CD4-positive, alpha-beta T cell (primary cell): ENCODE measurements at regions not wholly inside any gene's neighbourhood (a gene's known extent, or its start where the extent isn't known, plus 50 kb on each side); places are given as distances from the start of the nearest gene placed in this dataset.

ENCODE experiments used
- ATAC-seq: fragments of 200-7000 bp; cut with Tn5 transposase; one replicate; pipeline ENCODE4 v1.10.0; 2022; ENCODE audit warnings: mild to moderate bottlenecking; ENCODE audit not compliant: poor library complexity
- CTCF ChIA-PET: fragments of 350-600 bp; sonication (Branson Sonifier 250); formaldehyde crosslinking; loops from one replicate; lab custom pipeline; 2021; ENCODE audit warnings: antibody characterized with exemption, inconsistent platforms; lab: Charles Lee
- POLR2A ChIA-PET: fragments of 350-600 bp; sonication (Branson Sonifier 250); formaldehyde crosslinking; loops from one replicate; lab custom pipeline; 2021; ENCODE audit warnings: antibody characterized with exemption, inconsistent platforms; lab: Charles Lee
- DNase-seq, 14 experiments: peaks; one replicate each; pipeline ENCODE4 v3.0.0-alpha.2; 2013 to 2020; ENCODE audit warnings: mixed read lengths in 2 of 14
- H3K27ac ChIP-seq, 2 donors: one replicate each; pipeline versions ENCODE4 v1.5.1 to v1.7.0; 2013; ENCODE audit warnings: low read length in 2 of 2, low read depth in 1 of 2, mild to moderate bottlenecking in 1 of 2
- H3K27me3 ChIP-seq, 2 experiments: 1 replicate in 1 of 2; 2 replicates in 1 of 2; pipeline versions ENCODE4 v1.6.1 to v1.7.0; 2013; ENCODE audit warnings: low read length in 2 of 2, control low read depth in 1 of 2, mild to moderate bottlenecking in 1 of 2, moderate library complexity in 1 of 2; ENCODE audit not compliant: insufficient read depth in 2 of 2, control insufficient read depth in 1 of 2
- H3K36me3 ChIP-seq: one replicate; pipeline ENCODE4 v1.6.1; 2013; ENCODE audit warnings: low read length, control low read depth; ENCODE audit not compliant: insufficient read depth
- H3K4me1 ChIP-seq: one replicate; pipeline ENCODE4 v1.6.1; 2013; ENCODE audit warnings: low read length, control low read depth; ENCODE audit not compliant: insufficient read depth
- H3K4me3 ChIP-seq: one replicate; pipeline ENCODE4 v1.5.1; 2013; ENCODE audit warnings: mild to moderate bottlenecking, low read length, moderate library complexity
- H3K9me3 ChIP-seq, 2 experiments: 1 replicate in 1 of 2; 2 replicates in 1 of 2; pipeline versions ENCODE4 v1.6.1 to v1.7.0; 2013; ENCODE audit warnings: low read length in 2 of 2, mild to moderate bottlenecking in 2 of 2, control low read depth in 1 of 2, moderate library complexity in 1 of 2; ENCODE audit not compliant: control insufficient read depth in 1 of 2, insufficient read depth in 1 of 2
- H3K27ac Mint-ChIP-seq: one replicate; pipeline ENCODE4 v1.8.0; 2020; ENCODE audit warnings: mixed read lengths
- H3K27me3 Mint-ChIP-seq: one replicate; pipeline ENCODE4 v1.8.0; 2021; ENCODE audit warnings: mixed read lengths
- H3K36me3 Mint-ChIP-seq: one replicate; pipeline ENCODE4 v1.8.0; 2021; ENCODE audit warnings: low read depth, mixed read lengths
- H3K4me1 Mint-ChIP-seq: one replicate; pipeline ENCODE4 v1.8.0; 2021; ENCODE audit warnings: low read depth, mixed read lengths
- H3K4me3 Mint-ChIP-seq: one replicate; pipeline ENCODE4 v1.8.0; 2020; ENCODE audit warnings: mild to moderate bottlenecking, mixed read lengths
- H3K9me3 Mint-ChIP-seq: one replicate; pipeline ENCODE4 v1.8.0; 2020; ENCODE audit warnings: mixed read lengths
- CTCF ChIP-seq: fragments of 200-600 bp; IDR thresholded peaks from one replicate; pipeline ENCODE4 v1.8.0; 2022; ENCODE audit warnings: antibody characterized with exemption, mild to moderate bottlenecking
- intact Hi-C, 2 experiments: fragments of 100-400 bp; cut with DNase I in 1 of 2; cut with micrococcal nuclease in 1 of 2; formaldehyde crosslinking; loops; one replicate each; pipeline versions ENCODE4 v1.15.1 to v1.9.0; 2023 to 2025; cut with DNase I, micrococcal nuclease

- Mint-ChIP-seq H3K36me3 (no peaks in the 10 kb centered on the region), H3K4me1 (no peaks in the 10 kb centered on the region), H3K27me3 (no peaks in the 10 kb centered on the region), H3K9me3 (no peaks in the 10 kb centered on the region), H3K27ac (no peak overlapping the region), H3K4me3 (no peak overlapping the region)
- no peak for TF ChIP-seq CTCF
- ATAC-seq (no peak), DNase-seq (no peak)
- H3K4me3 ChIP-seq: no peak overlapping the region
- no peaks in the 10 kb centered on the region for H3K36me3 ChIP-seq
- H3K27ac ChIP-seq: no peak overlapping the region
- H3K27me3 ChIP-seq: no peaks in the 10 kb centered on the region
- ChIA-PET CTCF (no interaction called here), POLR2A (no interaction called here)
- no peaks in the 10 kb centered on the region for H3K4me1 ChIP-seq
- H3K9me3 ChIP-seq: no peaks in the 10 kb centered on the region
- intact Hi-C loops: no loop called here
Observed at GRCh38 chr11:87819151-87819550, 356.1 kb downstream of the RAB38 start.

GRCh38 chr11:87812571-87813365, 362.5 kb downstream of the RAB38 start:
- ChIA-PET POLR2A (no interaction called here), CTCF (no interaction called here)
- H3K4me3 Mint-ChIP-seq: no peak overlapping the region
- TF ChIP-seq CTCF: no peak
- no peak overlapping the region for H3K27ac Mint-ChIP-seq
- H3K4me1 Mint-ChIP-seq: no peaks in the 10 kb centered on the region
- H3K27me3 Mint-ChIP-seq: no peaks in the 10 kb centered on the region
- Histone ChIP-seq H3K36me3 (no peaks in the 10 kb centered on the region), H3K27me3 (no peaks in the 10 kb centered on the region), H3K4me3 (no peak overlapping the region), H3K4me1 (no peaks in the 10 kb centered on the region), H3K27ac (no peak overlapping the region), H3K9me3 (no peaks in the 10 kb centered on the region)
- no peaks in the 10 kb centered on the region for H3K9me3 Mint-ChIP-seq
- H3K36me3 Mint-ChIP-seq: no peaks in the 10 kb centered on the region
- intact Hi-C loops: no loop called here
- DNase-seq (no peak), ATAC-seq (no peak)

GRCh38 chr11:87810486-87810885, 364.8 kb downstream of the RAB38 start:
- no peak for ATAC-seq
- H3K4me1 ChIP-seq: no peaks in the 10 kb centered on the region

More at GRCh38 chr11:87810486-87810885, 364.8 kb downstream of the RAB38 start:
- no peaks in the 10 kb centered on the region for H3K36me3 ChIP-seq
- H3K27me3 Mint-ChIP-seq: no peaks in the 10 kb centered on the region
- H3K9me3 Mint-ChIP-seq: no peaks in the 10 kb centered on the region
- no peaks in the 10 kb centered on the region for H3K4me1 Mint-ChIP-seq
- CTCF ChIA-PET: no interaction called here
- DNase-seq: no peak
- H3K4me3 Mint-ChIP-seq: no peak overlapping the region
- H3K27me3 ChIP-seq: no peaks in the 10 kb centered on the region
- H3K27ac Mint-ChIP-seq: no peak overlapping the region
- intact Hi-C loops: no loop called here
- H3K27ac ChIP-seq: no peak overlapping the region
- POLR2A ChIA-PET: no interaction called here
- TF ChIP-seq CTCF: no peak
- H3K36me3 Mint-ChIP-seq: no peaks in the 10 kb centered on the region
- H3K9me3 ChIP-seq: no peaks in the 10 kb centered on the region
- H3K4me3 ChIP-seq: no peak overlapping the region
